ENCODE measurements at regions not wholly inside any gene's neighbourhood (a gene's known extent, or its start where the extent isn't known, plus 50 kb on each side); places are given as distances from the start of the nearest gene placed in this dataset.
"Not testable (repeated sequence)": the region's sequence is repeated elsewhere in the genome, so short reads cannot be mapped to it uniquely, and the experiment has no call there.

DNA sequence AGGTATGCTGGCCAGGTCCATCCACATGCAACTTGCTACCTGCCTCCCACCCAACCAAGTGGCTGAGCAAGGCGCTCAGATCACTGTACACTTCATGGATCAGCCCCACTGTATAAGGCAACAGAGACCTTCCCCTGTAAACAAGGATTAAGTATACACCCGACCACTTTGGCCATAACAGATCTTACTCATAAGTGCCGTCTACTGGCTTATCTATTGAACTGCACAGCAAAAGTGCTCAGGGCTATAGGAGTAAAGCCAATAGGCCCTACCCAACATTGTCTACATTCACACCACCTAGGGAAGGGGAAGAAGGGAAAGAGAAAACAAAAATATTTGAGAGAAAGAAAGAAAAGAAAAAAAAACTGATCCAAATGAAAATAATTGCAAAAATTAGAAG lies 663.9 kb upstream of the LRRTM1 start:
- Histone ChIP-seq H3K36me3 (ENCODE audit: insufficient read depth, low read length) (no peaks in the 10 kb centered on the region), H3K4me1 (ENCODE audit: insufficient read depth, low read length) (no peaks in the 10 kb centered on the region), H3K9me3 (ENCODE audit: insufficient read depth, low read depth, low read length) (peaks cover 9% of the 10 kb centered on the region; the same call in 1 of the 2 replicates), H3K9ac (ENCODE audit: low read depth, low read length) (no peak overlapping the region), H3K4me3 (ENCODE audit: low read length) (no peak overlapping the region), H3K27me3 (ENCODE audit: insufficient read depth, low read length) (no peaks in the 10 kb centered on the region), H3K27ac (ENCODE audit: low read depth, low read length) (no peak overlapping the region)
- WGBS, result 97% methylated on average over 3 of the region's 3 CpGs

DNA sequence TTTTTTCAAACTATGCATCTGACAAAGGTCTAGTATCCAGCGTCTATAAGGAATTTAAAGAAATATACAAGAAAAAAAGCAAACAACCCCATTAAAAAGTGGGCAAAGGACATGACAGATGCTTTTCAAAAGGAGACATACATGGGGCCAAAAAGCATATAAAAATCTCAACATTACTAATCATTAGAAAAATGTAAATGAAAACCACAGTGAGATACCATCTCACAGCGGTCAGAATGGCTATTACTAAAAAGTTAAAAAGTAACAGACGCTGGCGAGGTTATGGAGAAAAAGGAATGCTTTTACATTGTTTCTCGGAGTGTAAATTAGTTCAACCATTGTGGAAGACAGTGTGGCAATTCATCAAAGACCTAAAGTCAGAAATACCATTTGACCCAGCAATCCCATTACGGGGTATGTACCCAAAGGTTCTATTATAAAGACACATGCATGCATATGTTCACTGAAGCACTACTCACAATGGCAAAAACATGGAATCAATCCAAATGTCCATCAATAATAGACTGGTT lies 643.1 kb upstream of the LRRTM1 start:
- H3K4me1 ChIP-seq (ENCODE audit: insufficient read depth, low read length), result 0 out of 2 replicates have a peak, but pooled peaks cover 7% of the 10 kb centered on the region
- H3K4me3 ChIP-seq (ENCODE audit: low read length), result no peak overlapping the region
- WGBS, result over 99% methylated on average over 6 of the region's 6 CpGs
- no peak overlapping the region for H3K9ac ChIP-seq (ENCODE audit: low read depth, low read length)
- H3K36me3 ChIP-seq (ENCODE audit: insufficient read depth, low read length), result no peaks in the 10 kb centered on the region
- no peak overlapping the region for H3K27ac ChIP-seq (ENCODE audit: low read depth, low read length)
- H3K27me3 ChIP-seq (ENCODE audit: insufficient read depth, low read length), result no peaks in the 10 kb centered on the region
- no peaks in the 10 kb centered on the region for H3K9me3 ChIP-seq (ENCODE audit: insufficient read depth, low read depth, low read length)

DNA sequence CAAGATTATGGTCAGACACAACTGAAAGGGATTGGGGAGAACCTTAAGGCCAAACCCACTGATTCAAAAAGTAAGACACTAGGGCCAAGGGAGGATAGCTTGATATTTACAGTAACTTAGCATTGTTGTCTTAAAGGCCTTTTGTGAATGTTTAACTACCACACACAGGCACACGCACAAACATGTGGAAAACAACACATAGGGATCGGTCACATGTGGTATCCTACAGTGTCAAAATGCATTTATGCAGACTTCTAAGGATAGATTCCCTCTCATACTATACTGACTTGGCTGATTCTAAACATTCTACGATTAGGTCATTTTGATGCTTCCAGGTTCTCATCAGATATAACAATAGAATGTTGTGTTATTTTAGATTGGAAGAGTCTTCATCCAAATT lies 638.9 kb upstream of the LRRTM1 start:
- Histone ChIP-seq H3K4me1 (ENCODE audit: insufficient read depth, low read length) (no peaks in the 10 kb centered on the region), H3K4me3 (ENCODE audit: low read length) (no peak overlapping the region), H3K36me3 (ENCODE audit: insufficient read depth, low read length) (no peaks in the 10 kb centered on the region), H3K9ac (ENCODE audit: low read depth, low read length) (no peak overlapping the region), H3K27me3 (ENCODE audit: insufficient read depth, low read length) (no peaks in the 10 kb centered on the region), H3K9me3 (ENCODE audit: insufficient read depth, low read depth, low read length) (no peaks in the 10 kb centered on the region), H3K27ac (ENCODE audit: low read depth, low read length) (no peak overlapping the region)
- WGBS, result 94% methylated on average over 3 of the region's 3 CpGs

DNA sequence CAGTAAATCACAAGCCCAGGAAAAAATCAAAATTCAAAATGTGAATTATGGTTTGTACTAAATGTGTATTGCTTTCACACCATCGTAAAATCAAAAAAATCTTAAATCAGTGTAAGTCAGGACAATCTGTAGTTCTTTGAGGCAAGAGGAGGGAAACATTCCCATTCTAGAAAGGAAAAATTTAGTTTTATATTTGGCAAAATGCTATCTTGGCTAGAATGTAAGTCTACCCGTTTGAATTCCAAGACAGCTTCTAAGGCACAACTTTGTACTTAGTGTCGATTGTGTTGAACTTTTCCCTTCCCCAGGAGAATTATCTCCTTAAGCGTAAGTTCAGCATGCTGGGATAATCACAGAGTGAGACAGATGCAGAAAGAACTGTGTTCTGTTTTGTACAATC lies 638.2 kb upstream of the LRRTM1 start:
- H3K27ac ChIP-seq (ENCODE audit: low read depth, low read length), result no peak overlapping the region
- no peak overlapping the region for H3K9ac ChIP-seq (ENCODE audit: low read depth, low read length)
- H3K36me3 ChIP-seq (ENCODE audit: insufficient read depth, low read length), result no peaks in the 10 kb centered on the region
- no peaks in the 10 kb centered on the region for H3K27me3 ChIP-seq (ENCODE audit: insufficient read depth, low read length)
- H3K9me3 ChIP-seq (ENCODE audit: insufficient read depth, low read depth, low read length), result no peaks in the 10 kb centered on the region
- WGBS, result 100% methylated on average over 3 of the region's 4 CpGs
- no peak overlapping the region for H3K4me3 ChIP-seq (ENCODE audit: low read length)
- H3K4me1 ChIP-seq (ENCODE audit: insufficient read depth, low read length), result no peaks in the 10 kb centered on the region

DNA sequence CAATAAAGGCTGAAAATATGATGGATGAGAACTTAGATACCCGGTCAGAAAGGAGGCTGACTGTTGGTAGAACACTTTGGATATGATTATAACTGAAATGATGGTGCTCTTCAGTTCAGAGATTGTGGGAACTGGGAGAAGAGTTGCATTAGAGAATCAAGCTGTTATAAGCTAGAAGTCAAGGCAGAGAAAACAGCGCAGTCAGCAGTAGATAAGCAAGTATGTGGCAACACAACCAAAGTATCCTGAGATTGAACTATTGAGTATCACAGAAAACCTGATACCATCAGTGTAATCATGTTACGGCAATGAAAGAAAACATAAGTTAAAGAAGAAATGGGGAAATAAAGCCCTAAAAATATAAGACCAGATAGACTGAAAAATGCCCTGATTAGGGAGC lies 633.9 kb upstream of the LRRTM1 start:
- Histone ChIP-seq H3K9ac (ENCODE audit: low read depth, low read length) (no peak overlapping the region), H3K4me1 (ENCODE audit: insufficient read depth, low read length) (no peaks in the 10 kb centered on the region), H3K4me3 (ENCODE audit: low read length) (no peak overlapping the region), H3K27ac (ENCODE audit: low read depth, low read length) (no peak overlapping the region), H3K27me3 (ENCODE audit: insufficient read depth, low read length) (no peaks in the 10 kb centered on the region), H3K9me3 (ENCODE audit: insufficient read depth, low read depth, low read length) (no peaks in the 10 kb centered on the region), H3K36me3 (ENCODE audit: insufficient read depth, low read length) (no peaks in the 10 kb centered on the region)
- WGBS, result 64% methylated on average over 3 of the region's 3 CpGs

DNA sequence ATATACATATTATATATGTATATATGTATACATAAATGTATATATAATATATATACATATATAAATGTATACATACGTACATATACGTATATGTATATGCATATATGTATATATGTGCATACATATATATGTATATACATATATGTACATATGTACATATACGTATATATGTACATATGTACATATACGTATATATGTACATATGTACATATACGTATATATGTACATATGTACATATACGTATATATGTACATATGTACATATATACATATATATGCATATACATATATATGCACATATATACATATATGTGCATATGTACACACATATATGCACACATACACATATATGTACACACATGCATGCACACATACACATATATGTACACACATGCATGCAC lies 627.3 kb upstream of the LRRTM1 start:
- not testable (repeated sequence) for H3K4me1 ChIP-seq (ENCODE audit: insufficient read depth, low read length); H3K27me3 ChIP-seq (ENCODE audit: insufficient read depth, low read length); H3K36me3 ChIP-seq (ENCODE audit: insufficient read depth, low read length); H3K27ac ChIP-seq (ENCODE audit: low read depth, low read length); H3K4me3 ChIP-seq (ENCODE audit: low read length); H3K9ac ChIP-seq (ENCODE audit: low read depth, low read length)
- no CpG with 5 or more reads among the region's 6 CpGs for WGBS
- peaks cover 26% of the 10 kb centered on the region for H3K9me3 ChIP-seq (ENCODE audit: insufficient read depth, low read depth, low read length)

DNA sequence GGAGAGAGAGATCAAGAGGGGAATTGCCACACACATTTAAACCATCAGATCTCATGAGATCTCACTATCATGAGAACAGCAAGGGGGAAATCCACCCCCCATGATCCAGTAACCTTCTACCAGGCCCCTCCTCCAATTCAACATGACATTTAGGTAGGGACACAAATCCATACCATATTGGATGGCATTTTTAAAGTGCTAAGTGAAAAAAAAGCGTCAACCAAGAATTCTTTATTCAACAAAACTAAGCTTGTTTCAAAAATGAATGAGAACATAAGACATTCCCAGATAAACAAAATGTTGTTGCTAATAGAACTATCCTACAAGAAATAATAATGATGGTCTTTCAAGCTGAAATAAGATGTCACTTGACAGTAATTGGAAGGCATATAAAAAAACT lies 626.2 kb upstream of the LRRTM1 start:
- Histone ChIP-seq H3K9me3 (ENCODE audit: insufficient read depth, low read depth, low read length) (peaks cover 26% of the 10 kb centered on the region), H3K4me3 (ENCODE audit: low read length) (no peak overlapping the region), H3K36me3 (ENCODE audit: insufficient read depth, low read length) (no peaks in the 10 kb centered on the region), H3K27ac (ENCODE audit: low read depth, low read length) (no peak overlapping the region), H3K27me3 (ENCODE audit: insufficient read depth, low read length) (no peaks in the 10 kb centered on the region), H3K4me1 (ENCODE audit: insufficient read depth, low read length) (no peaks in the 10 kb centered on the region), H3K9ac (ENCODE audit: low read depth, low read length) (no peak overlapping the region)
- no CpG with 5 or more reads among the region's 1 CpG for WGBS

DNA sequence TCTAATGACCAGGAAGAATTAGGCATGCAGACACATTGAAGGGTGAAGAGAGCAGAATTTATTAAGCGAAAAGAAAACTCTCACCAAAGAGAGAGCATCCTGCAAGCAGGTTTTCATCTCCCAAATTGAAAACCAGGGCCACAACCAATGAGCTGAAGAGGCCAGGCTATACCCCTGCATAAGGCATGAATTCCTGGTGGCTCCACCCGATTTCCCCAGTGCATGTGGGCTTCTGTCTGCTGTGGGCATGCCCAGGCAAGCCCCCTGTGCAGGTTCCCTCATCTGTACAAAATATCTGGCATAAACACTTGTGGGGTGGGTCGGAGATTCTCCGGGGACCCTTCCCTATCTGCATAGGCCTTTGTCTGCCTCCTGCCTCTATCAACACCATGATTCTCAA lies 621.6 kb upstream of the LRRTM1 start:
- no peak overlapping the region for H3K4me3 ChIP-seq (ENCODE audit: low read length)
- no peaks in the 10 kb centered on the region for H3K4me1 ChIP-seq (ENCODE audit: insufficient read depth, low read length)
- no peaks in the 10 kb centered on the region for H3K27me3 ChIP-seq (ENCODE audit: insufficient read depth, low read length)
- H3K27ac ChIP-seq (ENCODE audit: low read depth, low read length), result no peak overlapping the region
- peaks cover 19% of the 10 kb centered on the region for H3K9me3 ChIP-seq (ENCODE audit: insufficient read depth, low read depth, low read length)
- no peak overlapping the region for H3K9ac ChIP-seq (ENCODE audit: low read depth, low read length)
- no peaks in the 10 kb centered on the region for H3K36me3 ChIP-seq (ENCODE audit: insufficient read depth, low read length)
- WGBS, result 72% methylated on average over 4 of the region's 4 CpGs

DNA sequence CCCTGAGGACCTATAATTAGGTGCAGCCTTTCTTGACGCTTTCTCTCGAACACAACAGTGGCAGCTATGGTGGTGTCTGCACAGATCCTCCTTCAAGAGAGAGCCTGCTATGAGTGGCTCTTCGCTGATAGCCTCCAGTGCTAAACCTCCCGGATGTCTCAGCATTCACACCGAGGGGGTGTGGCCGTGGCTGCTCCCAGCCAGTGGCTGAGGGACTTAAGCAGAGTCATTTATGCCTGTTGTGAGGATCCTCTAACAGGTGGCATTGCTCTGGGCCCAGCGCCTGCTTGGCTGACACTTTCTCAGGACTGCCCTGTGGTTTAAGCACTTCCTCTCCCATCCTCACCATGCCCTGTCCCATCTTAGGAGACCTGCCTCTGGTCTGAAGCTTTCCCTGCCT lies 592.0 kb upstream of the LRRTM1 start:
- no peak overlapping the region for H3K27ac ChIP-seq (ENCODE audit: low read depth, low read length)
- no peaks in the 10 kb centered on the region for H3K4me1 ChIP-seq (ENCODE audit: insufficient read depth, low read length)
- H3K36me3 ChIP-seq (ENCODE audit: insufficient read depth, low read length), result no peaks in the 10 kb centered on the region
- no peak overlapping the region for H3K9ac ChIP-seq (ENCODE audit: low read depth, low read length)
- H3K4me3 ChIP-seq (ENCODE audit: low read length), result no peak overlapping the region
- no peaks in the 10 kb centered on the region for H3K9me3 ChIP-seq (ENCODE audit: insufficient read depth, low read depth, low read length)
- 91% methylated on average over 7 of the region's 7 CpGs for WGBS
- H3K27me3 ChIP-seq (ENCODE audit: insufficient read depth, low read length), result no peaks in the 10 kb centered on the region

DNA sequence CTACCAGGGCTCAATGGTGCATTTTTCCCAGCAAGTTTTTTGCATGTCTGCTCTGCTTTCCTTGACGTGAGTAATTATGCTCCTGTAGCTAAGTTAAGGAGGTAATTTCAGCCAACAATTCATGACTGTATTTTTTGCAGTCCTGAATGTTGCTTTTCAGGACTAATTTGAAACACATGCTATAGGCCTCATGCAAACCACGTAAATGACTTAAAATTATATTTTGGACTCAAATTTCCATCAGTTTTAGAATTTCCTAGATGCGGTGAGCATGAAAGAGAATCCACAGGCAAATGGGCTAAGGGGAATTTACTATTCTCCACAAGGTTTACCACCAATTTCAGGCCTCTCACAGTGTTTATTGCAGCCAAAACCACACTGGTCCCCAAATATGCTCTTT lies 589.9 kb upstream of the LRRTM1 start:
- WGBS, result 98% methylated on average over 3 of the region's 3 CpGs
- Histone ChIP-seq H3K4me3 (ENCODE audit: low read length) (no peak overlapping the region), H3K27me3 (ENCODE audit: insufficient read depth, low read length) (no peaks in the 10 kb centered on the region), H3K36me3 (ENCODE audit: insufficient read depth, low read length) (no peaks in the 10 kb centered on the region), H3K4me1 (ENCODE audit: insufficient read depth, low read length) (no peaks in the 10 kb centered on the region), H3K9me3 (ENCODE audit: insufficient read depth, low read depth, low read length) (no peaks in the 10 kb centered on the region), H3K27ac (ENCODE audit: low read depth, low read length) (no peak overlapping the region), H3K9ac (ENCODE audit: low read depth, low read length) (no peak overlapping the region)

DNA sequence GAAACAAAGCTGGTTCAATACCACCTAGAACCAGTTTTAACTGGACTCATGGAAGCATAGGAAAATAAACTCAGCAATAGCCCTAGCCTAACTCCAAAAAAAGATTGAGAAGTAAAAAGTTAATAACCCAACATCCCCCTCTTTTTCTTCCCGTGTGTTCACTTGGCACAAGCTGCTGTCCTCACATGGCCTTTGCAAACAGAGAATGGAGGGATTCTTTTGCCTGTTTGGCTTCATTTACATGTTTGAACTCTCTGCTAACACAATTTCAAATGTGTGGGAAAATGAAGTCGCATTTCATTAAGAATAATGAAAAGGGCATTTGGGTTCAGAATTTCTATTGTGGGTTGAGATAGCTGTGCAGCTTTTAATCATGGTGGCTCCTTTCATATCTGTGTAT lies 589.2 kb upstream of the LRRTM1 start:
- Histone ChIP-seq H3K9me3 (ENCODE audit: insufficient read depth, low read depth, low read length) (no peaks in the 10 kb centered on the region), H3K27me3 (ENCODE audit: insufficient read depth, low read length) (no peaks in the 10 kb centered on the region), H3K9ac (ENCODE audit: low read depth, low read length) (no peak overlapping the region), H3K27ac (ENCODE audit: low read depth, low read length) (no peak overlapping the region), H3K4me1 (ENCODE audit: insufficient read depth, low read length) (no peaks in the 10 kb centered on the region), H3K4me3 (ENCODE audit: low read length) (no peak overlapping the region), H3K36me3 (ENCODE audit: insufficient read depth, low read length) (no peaks in the 10 kb centered on the region)
- WGBS, result 89% methylated on average over 2 of the region's 2 CpGs

DNA sequence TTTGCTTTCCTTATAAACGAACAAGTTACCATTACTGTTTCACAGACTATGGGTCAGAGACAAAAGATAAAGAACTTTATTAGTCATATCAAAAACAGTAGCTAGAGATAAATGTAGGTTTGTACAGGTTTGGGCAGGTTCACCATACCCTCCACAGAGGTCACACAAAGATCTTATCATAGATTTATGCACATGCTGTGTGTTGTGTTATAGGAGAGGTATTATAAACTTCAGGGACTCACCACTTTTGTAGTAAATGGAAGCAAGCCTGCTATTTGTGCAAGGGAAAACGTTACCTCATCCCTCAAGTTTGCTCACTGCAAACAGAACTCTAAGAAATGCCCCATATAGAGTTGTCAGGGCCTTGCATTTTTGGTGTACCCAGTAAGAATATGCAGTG lies 584.5 kb upstream of the LRRTM1 start:
- Histone ChIP-seq H3K4me1 (ENCODE audit: insufficient read depth, low read length) (no peaks in the 10 kb centered on the region), H3K36me3 (ENCODE audit: insufficient read depth, low read length) (no peaks in the 10 kb centered on the region), H3K9ac (ENCODE audit: low read depth, low read length) (no peak overlapping the region), H3K27ac (ENCODE audit: low read depth, low read length) (no peak overlapping the region), H3K27me3 (ENCODE audit: insufficient read depth, low read length) (no peaks in the 10 kb centered on the region), H3K4me3 (ENCODE audit: low read length) (no peak overlapping the region), H3K9me3 (ENCODE audit: insufficient read depth, low read depth, low read length) (no peaks in the 10 kb centered on the region)
- 85% methylated on average over 2 of the region's 2 CpGs for WGBS

Data from HUES64 (cell line).